K562 (cell line): ENCODE measurements at regions not wholly inside any gene's neighbourhood (a gene's known extent, or its start where the extent isn't known, plus 50 kb on each side); places are given as distances from the start of the nearest gene placed in this dataset.

Experiments
- ATAC-seq: fragments of 200-7000 bp; cut with Tn5 transposase; 3 replicates; pipeline ENCODE4 v1.9.1; 2020; ENCODE audit warnings: moderate library complexity
- BruUV-seq: library from RNA; stranded (reverse); fragments of 400-500 nt; replicated peaks from 2 replicates; lab custom pipeline; 2021; lab: Mats Ljungman, UMichigan
- CTCF ChIA-PET: fragments of 300-600 bp; formaldehyde crosslinking; extraction: SDS; loops from one replicate; lab custom pipeline; 2021; ENCODE audit warnings: low intra/inter-chr PET ratio; lab: Yijun Ruan, JAX
- POLR2A ChIA-PET: fragments of 300-600, 350-650 bp; sonication (Branson Sonifier 250); formaldehyde crosslinking; extraction: SDS; loops from one replicate; lab custom pipeline; 2021; ENCODE audit warnings: antibody characterized with exemption, inconsistent platforms; lab: Yijun Ruan, JAX
- DNase-seq, 4 experiments: peaks; one replicate each; pipeline versions ENCODE4 v3.0.0 to v3.0.0-alpha.2; 2011 to 2018; ENCODE audit warnings: low spot score in 3 of 4, mixed read lengths in 3 of 4; ENCODE audit errors: extremely low read depth in 1 of 4
- FAIRE-seq: peaks from 2 replicates; lab custom pipeline; 2011; peaks lifted over from hg19 to GRCh38; lab: Jason Lieb, UNC
- H2AFZ ChIP-seq: 2 replicates; pipeline ENCODE4 v1.6.0; 2011; ENCODE audit warnings: low read depth, low read length, control low read depth, inconsistent platforms
- H3K27ac ChIP-seq: fragments of 200-600 bp; 3 replicates; pipeline ENCODE4 v1.8.0; 2011; ENCODE audit warnings: low read depth, mild to moderate bottlenecking, control low read depth, inconsistent platforms, low read length, moderate library complexity, mixed read lengths; ENCODE audit errors: extremely low read depth
- H3K27me3 ChIP-seq, 2 experiments: fragments of 300-600 bp in 1 of 2; 2 replicates in 1 of 2; 3 replicates in 1 of 2; pipeline versions ENCODE4 v1.6.0 to v1.8.0; 2011; ENCODE audit warnings: inconsistent platforms in 2 of 2, low read length in 2 of 2, mild to moderate bottlenecking in 1 of 2, mixed read lengths in 1 of 2, moderate library complexity in 1 of 2; ENCODE audit not compliant: control insufficient read depth in 2 of 2, insufficient read depth in 2 of 2
- H3K36me3 ChIP-seq: fragments of 300-600 bp; 3 replicates; pipeline ENCODE4 v1.8.0; 2011; ENCODE audit warnings: mild to moderate bottlenecking, low read length, inconsistent platforms; ENCODE audit not compliant: control insufficient read depth, insufficient read depth
- H3K4me1 ChIP-seq, 2 experiments: fragments of 200-600 bp in 1 of 2; replicated peaks in 1 of 2; 2 replicates in 1 of 2; 3 replicates in 1 of 2; pipeline versions ENCODE4 v1.5.1 to v1.8.0; 2011; ENCODE audit warnings: inconsistent platforms in 2 of 2, low read length in 2 of 2, mild to moderate bottlenecking in 1 of 2, mixed read lengths in 1 of 2, moderate library complexity in 1 of 2; ENCODE audit not compliant: control insufficient read depth in 2 of 2, insufficient read depth in 2 of 2
- H3K4me2 ChIP-seq: 2 replicates; pipeline ENCODE4 v1.6.1; 2011; ENCODE audit warnings: low read length, control low read depth, inconsistent platforms, mixed read lengths; ENCODE audit not compliant: insufficient read depth
- H3K4me3 ChIP-seq: fragments of 200-600 bp; sonication (generic), shearing (Covaris generic); 2 replicates; pipeline ENCODE4 v1.5.1; 2016; ENCODE audit warnings: control low read depth, inconsistent platforms
- H3K79me2 ChIP-seq: fragments of 200-600 bp; 3 replicates; pipeline ENCODE4 v1.8.0; 2011; ENCODE audit warnings: low read length, inconsistent platforms; ENCODE audit not compliant: control insufficient read depth, insufficient read depth
- H3K9ac ChIP-seq, 2 experiments: 2 replicates each; pipeline versions ENCODE4 v1.6.0 to v1.6.1; 2011; ENCODE audit warnings: low read depth in 2 of 2, low read length in 2 of 2, control low read depth in 1 of 2, inconsistent platforms in 1 of 2, mild to moderate bottlenecking in 1 of 2, mixed read lengths in 1 of 2; ENCODE audit not compliant: insufficient read depth in 1 of 2
- H3K9me1 ChIP-seq: one replicate; pipeline ENCODE4 v1.6.0; 2011; ENCODE audit warnings: inconsistent platforms, mild to moderate bottlenecking, low read length, moderate library complexity; ENCODE audit not compliant: control insufficient read depth, insufficient read depth
- H3K9me3 ChIP-seq: replicated peaks from 2 replicates; pipeline ENCODE4 v1.5.1; 2011; ENCODE audit warnings: low read depth, low read length, inconsistent platforms; ENCODE audit not compliant: control insufficient read depth, insufficient read depth
- H4K20me1 ChIP-seq: replicated peaks from 2 replicates; pipeline ENCODE4 v1.6.1; 2011; ENCODE audit warnings: low read length, inconsistent platforms, mixed read lengths; ENCODE audit not compliant: control insufficient read depth, insufficient read depth
- CCAR2 ChIP-seq: fragments of 200-400 bp; formaldehyde crosslinking; IDR thresholded peaks from 2 replicates; pipeline ENCODE4 v1.6.1; 2017; ENCODE audit warnings: mild to moderate bottlenecking, low read depth, low read length
- EWSR1 ChIP-seq: fragments of 450-650 bp; IDR thresholded peaks from 2 replicates; pipeline ENCODE4 v1.6.1; 2018; ENCODE audit warnings: borderline replicate concordance, mild to moderate bottlenecking, low read depth, moderate library complexity; ENCODE audit not compliant: partially characterized antibody
- GTF2A2 ChIP-seq: IDR thresholded peaks from 2 replicates; pipeline ENCODE4 v1.6.1; 2016; ENCODE audit warnings: mild to moderate bottlenecking, missing genetic modification characterization, missing compliant biosample characterization
- HDAC6 ChIP-seq: IDR thresholded peaks from 2 replicates; pipeline ENCODE4 v1.6.1; 2012; ENCODE audit warnings: low read depth, mild to moderate bottlenecking, control low read depth, inconsistent platforms, low read length, moderate library complexity
- MAFG ChIP-seq: fragments of 450-650 bp; conservative IDR thresholded peaks from 2 replicates; pipeline ENCODE4 v1.6.1; 2016; ENCODE audit warnings: missing genetic modification characterization, missing compliant biosample characterization
- NR2C1 ChIP-seq, 2 experiments: fragments of 450-650 bp; IDR thresholded peaks; 2 replicates each; pipeline ENCODE4 v1.6.1; 2017; ENCODE audit warnings: mild to moderate bottlenecking in 2 of 2, antibody characterized with exemption in 1 of 2, inconsistent platforms in 1 of 2, missing compliant biosample characterization in 1 of 2, missing genetic modification characterization in 1 of 2
- SMARCE1 ChIP-seq: fragments of 450-650 bp; IDR thresholded peaks from 2 replicates; pipeline ENCODE4 v1.7.1; 2016; ENCODE audit warnings: mild to moderate bottlenecking
- SRSF1 ChIP-seq: fragments of 200-400 bp; formaldehyde crosslinking; IDR thresholded peaks from 2 replicates; pipeline ENCODE4 v1.6.1; 2017; ENCODE audit warnings: mild to moderate bottlenecking, low read depth, low read length, moderate library complexity
- TCF7 ChIP-seq: sonication (generic); IDR thresholded peaks from 2 replicates; pipeline ENCODE4 v1.6.1; 2016; ENCODE audit warnings: antibody characterized with exemption, borderline replicate concordance
- VEZF1 ChIP-seq: fragments of 200-800 bp; sonication (Bioruptor generic); IDR thresholded peaks from 2 replicates; pipeline ENCODE4 v1.6.1; 2017; ENCODE audit warnings: missing genetic modification characterization, missing compliant biosample characterization
- ZNF444 ChIP-seq: fragments of 250-450 bp; sonication (Bioruptor Pico); IDR thresholded peaks from 2 replicates; pipeline ENCODE4 v1.4.0; 2020; ENCODE audit warnings: mild to moderate bottlenecking, moderate library complexity
- ZNF551 ChIP-seq: fragments of 250-450 bp; sonication (Bioruptor Pico); IDR thresholded peaks from 2 replicates; pipeline ENCODE4 v1.5.0; 2021; ENCODE audit warnings: mild to moderate bottlenecking, moderate library complexity
- ZNF561 ChIP-seq: fragments of 450-650 bp; formaldehyde crosslinking; conservative IDR thresholded peaks from 2 replicates; pipeline ENCODE4 v1.4.0; 2020; ENCODE audit warnings: mild to moderate bottlenecking, moderate library complexity
- ZNF584 ChIP-seq: fragments of 200-800 bp; sonication (Bioruptor generic); IDR thresholded peaks from 2 replicates; pipeline ENCODE4 v1.6.1; 2016; ENCODE audit warnings: low read depth, mild to moderate bottlenecking, missing genetic modification characterization, missing compliant biosample characterization
- ZSCAN32 ChIP-seq: fragments of 450-650 bp; formaldehyde crosslinking; IDR thresholded peaks from 2 replicates; pipeline ENCODE4 v1.4.0; 2020; ENCODE audit warnings: mild to moderate bottlenecking, moderate library complexity
- WGBS: fragments of 100-300 bp; shearing (Covaris generic); methylation state at CpG from one replicate; pipeline ENCODE4 v1.1.6; 2016; ENCODE audit warnings: low coverage, mixed read lengths; ENCODE audit not compliant: insufficient coverage; ENCODE audit errors: missing lambda C conversion rate; 5-methylcytosine and 5-hydroxymethylcytosine counted together
- in situ Hi-C: fragments of 300-500 bp; cut with MboI; formaldehyde crosslinking; loops from 4 replicates; pipeline ENCODE4 v1.15.0; 2018; ENCODE audit warnings: inconsistent platforms, mixed read lengths
- intact Hi-C: fragments of 100-400 bp; cut with micrococcal nuclease; formaldehyde crosslinking; loops from 2 replicates; pipeline ENCODE4 v1.14.2; 2022

DNA sequence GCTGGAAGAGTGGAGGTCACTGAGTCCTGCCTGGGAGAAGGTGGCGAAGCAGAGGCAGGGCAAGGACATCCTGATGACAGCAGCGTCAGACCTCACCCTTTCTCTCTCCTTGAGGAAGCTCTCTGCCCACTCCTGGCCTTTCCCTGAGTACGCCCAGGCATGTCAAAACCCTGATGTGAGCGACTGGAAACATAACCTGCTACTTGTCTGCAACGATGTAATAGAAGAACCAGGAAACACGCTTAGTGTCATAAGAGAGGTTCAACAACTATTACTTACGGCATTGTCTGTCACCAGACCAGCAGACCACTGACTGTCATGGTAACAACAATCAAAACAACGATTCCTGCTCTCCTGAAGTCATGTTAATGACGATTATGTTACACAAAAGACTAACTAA is 152.4 kb downstream of the ACTL7B start:
- H3K9ac ChIP-seq: no peak overlapping the region
- CTCF ChIA-PET: no interaction called here
- intact Hi-C loops: no loop called here
- ATAC-seq (no peak), FAIRE-seq (no peak), DNase-seq (no peak)
- no peaks in the 10 kb centered on the region for H3K36me3 ChIP-seq
- no TSS peak for BruUV-seq
- no peak overlapping the region for H3K4me2 ChIP-seq
- H3K4me3 ChIP-seq: no peak overlapping the region
- no peak overlapping the region for H2AFZ ChIP-seq
- POLR2A ChIA-PET: no interaction called here
- no peaks in the 10 kb centered on the region for H3K9me1 ChIP-seq
- TF ChIP-seq EWSR1 (no peak), SRSF1 (no peak), CCAR2 (no peak), VEZF1 (CRISPR knock-in tag) (no peak), MAFG (tag) (no peak), ZSCAN32 (CRISPR knock-in tag) (no peak), ZNF584 (no peak), HDAC6 (no peak), NR2C1 (IDR thresholded peaks at IDR 0.05) (no peak), NR2C1 (tag; IDR thresholded peaks at IDR 0.05) (no peak), SMARCE1 (no peak), ZNF561 (CRISPR knock-in tag) (no peak), GTF2A2 (tag) (no peak), ZNF444 (CRISPR knock-in tag) (no peak), ZNF551 (no peak), TCF7 (no peak)
- in situ Hi-C loops: no loop called here
- no peaks in the 10 kb centered on the region for H3K27me3 ChIP-seq
- WGBS: 2% methylated on average over 9 of the region's 9 CpGs
- H3K79me2 ChIP-seq: no peaks in the 10 kb centered on the region
- H3K9me3 ChIP-seq: no peaks in the 10 kb centered on the region
- no peak overlapping the region for H3K27ac ChIP-seq
- H4K20me1 ChIP-seq: 0 out of 2 replicates have a peak, but pooled peaks cover 2% of the 10 kb centered on the region
- H3K4me1 ChIP-seq: no peaks in the 10 kb centered on the region
